Chondrocyte (in vitro differentiated cells): ENCODE measurements at regions not wholly inside any gene's neighbourhood (a gene's known extent, or its start where the extent isn't known, plus 50 kb on each side); places are given as distances from the start of the nearest gene placed in this dataset.

Experiments used
- DNase-seq: peaks from one replicate; pipeline ENCODE4 v3.0.0; 2021; ENCODE audit warnings: mixed read lengths, low spot score
- H3K27ac Mint-ChIP-seq: one replicate; pipeline ENCODE4 v1.8.0; 2021; ENCODE audit warnings: mild to moderate bottlenecking, moderate library complexity, mixed read lengths; ENCODE audit not compliant: unreplicated experiment
- H3K27me3 Mint-ChIP-seq: 2 replicates; pipeline ENCODE4 v1.8.0; 2021; ENCODE audit warnings: low read depth, mixed read lengths
- H3K36me3 Mint-ChIP-seq: 2 replicates; pipeline ENCODE4 v1.8.0; 2021; ENCODE audit warnings: low read depth, mixed read lengths
- H3K4me1 Mint-ChIP-seq: 2 replicates; pipeline ENCODE4 v1.8.0; 2021; ENCODE audit warnings: low read depth, mild to moderate bottlenecking, mixed read lengths
- H3K4me3 Mint-ChIP-seq: one replicate; pipeline ENCODE4 v1.8.0; 2021; ENCODE audit warnings: mild to moderate bottlenecking, moderate library complexity, mixed read lengths; ENCODE audit not compliant: unreplicated experiment
- H3K9me3 Mint-ChIP-seq: 2 replicates; pipeline ENCODE4 v1.8.0; 2021; ENCODE audit warnings: low read depth, mixed read lengths
- CTCF ChIP-seq: fragments of 200-600 bp; sonication (generic); IDR thresholded peaks from 2 replicates; pipeline ENCODE4 v1.5.0; 2021; ENCODE audit warnings: antibody characterized with exemption, mild to moderate bottlenecking, moderate library complexity

DNA sequence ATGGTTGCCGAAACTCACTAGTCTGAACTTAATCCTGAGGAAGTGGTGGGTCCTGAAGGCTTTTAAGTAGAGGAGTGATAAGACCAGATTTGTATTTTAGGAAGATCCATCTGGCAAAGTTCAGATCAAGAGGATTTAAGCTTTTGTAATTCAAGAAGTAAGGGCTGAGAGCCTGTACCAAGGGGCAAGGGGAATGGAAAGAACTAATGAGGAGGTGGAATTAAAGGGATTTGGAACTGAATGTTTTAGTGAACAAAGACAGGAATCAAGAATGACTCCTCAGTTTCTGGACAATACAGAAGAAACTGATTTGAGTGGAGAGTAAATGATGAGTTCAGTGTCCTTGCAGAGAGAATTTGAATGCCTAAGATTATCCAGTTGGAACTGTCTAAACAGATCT is 249.0 kb downstream of the C7orf25 start:
- H3K9me3 Mint-ChIP-seq, result peaks cover 28% of the 10 kb centered on the region
- no peak for TF ChIP-seq CTCF
- H3K4me1 Mint-ChIP-seq, result no peaks in the 10 kb centered on the region
- DNase-seq, result no peak
- H3K4me3 Mint-ChIP-seq, result no peak overlapping the region
- no peaks in the 10 kb centered on the region for H3K27me3 Mint-ChIP-seq
- no peak overlapping the region for H3K27ac Mint-ChIP-seq
- H3K36me3 Mint-ChIP-seq, result peaks cover 13% of the 10 kb centered on the region

GRCh38 chr7:42661312-42661711 is 250.6 kb downstream of the C7orf25 start:
- no peak for DNase-seq
- Mint-ChIP-seq H3K4me1 (no peaks in the 10 kb centered on the region), H3K27ac (no peak overlapping the region), H3K4me3 (no peak overlapping the region), H3K27me3 (no peaks in the 10 kb centered on the region), H3K36me3 (peaks cover 3% of the 10 kb centered on the region), H3K9me3 (peaks cover 16% of the 10 kb centered on the region)
- no peak for TF ChIP-seq CTCF

- H3K36me3 Mint-ChIP-seq, result peaks cover 3% of the 10 kb centered on the region
- no peak overlapping the region for H3K4me3 Mint-ChIP-seq
- TF ChIP-seq CTCF, result no peak
- no peak for DNase-seq
- H3K27me3 Mint-ChIP-seq, result no peaks in the 10 kb centered on the region
- H3K4me1 Mint-ChIP-seq, result no peaks in the 10 kb centered on the region
- H3K9me3 Mint-ChIP-seq, result peaks cover 8% of the 10 kb centered on the region
- no peak overlapping the region for H3K27ac Mint-ChIP-seq
These were observed 261.2 kb downstream of the C7orf25 start for GRCh38 chr7:42650701-42651100.

DNA sequence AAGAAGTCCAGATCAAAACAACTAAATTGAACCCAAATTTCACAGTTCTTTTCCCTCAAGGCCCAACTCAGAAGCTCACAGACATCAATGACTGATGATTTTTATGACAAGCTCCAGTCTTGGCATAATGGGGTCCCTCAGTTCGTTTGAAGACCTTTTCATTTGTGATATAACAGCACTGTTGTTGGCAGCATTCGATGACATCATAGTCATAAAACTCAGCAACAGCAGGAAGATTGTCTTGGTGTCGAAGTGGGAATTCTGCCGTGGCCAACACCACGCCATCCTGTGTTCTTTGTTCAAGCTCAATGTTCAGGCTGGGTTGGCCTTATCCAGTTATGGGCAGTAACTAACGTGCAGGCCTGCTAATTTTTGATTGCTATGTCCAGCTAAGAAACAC is 261.7 kb downstream of the C7orf25 start:
- H3K4me1 Mint-ChIP-seq, result no peaks in the 10 kb centered on the region
- H3K36me3 Mint-ChIP-seq, result peaks cover 1% of the 10 kb centered on the region
- H3K27ac Mint-ChIP-seq, result no peak overlapping the region

DNA sequence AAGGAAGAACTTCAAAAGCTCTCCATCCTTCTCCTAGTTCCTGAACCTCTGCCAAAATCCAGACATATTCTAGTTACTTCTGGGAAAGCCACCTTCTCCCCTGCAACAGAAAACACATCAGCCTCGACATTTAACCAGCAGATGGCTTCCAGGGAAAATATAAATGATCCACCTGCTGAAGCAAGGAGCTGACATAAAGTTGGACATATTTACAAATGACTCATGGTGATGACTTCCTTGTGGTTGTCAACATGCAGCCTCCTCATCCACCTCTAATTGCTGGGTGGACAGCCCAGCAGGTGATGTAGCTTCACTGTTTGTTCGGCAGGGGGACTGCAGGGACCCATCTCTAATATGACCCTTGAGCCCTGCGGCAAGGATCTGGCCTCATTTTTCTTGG is 266.0 kb downstream of the C7orf25 start:
- H3K4me3 Mint-ChIP-seq, result no peak overlapping the region
- no peaks in the 10 kb centered on the region for H3K4me1 Mint-ChIP-seq
- peaks cover 2% of the 10 kb centered on the region for H3K27me3 Mint-ChIP-seq
- no peak for TF ChIP-seq CTCF
- no peaks in the 10 kb centered on the region for H3K9me3 Mint-ChIP-seq
- H3K27ac Mint-ChIP-seq, result no peak overlapping the region
- no peaks in the 10 kb centered on the region for H3K36me3 Mint-ChIP-seq
- no peak for DNase-seq

More for the DNA sequence above, 261.7 kb downstream of the C7orf25 start:
- no peaks in the 10 kb centered on the region for H3K27me3 Mint-ChIP-seq
- TF ChIP-seq CTCF, result no peak
- DNase-seq, result no peak
- H3K4me3 Mint-ChIP-seq, result no peak overlapping the region
- H3K9me3 Mint-ChIP-seq, result peaks cover 5% of the 10 kb centered on the region
